ENCODE measurements at regions not wholly inside any gene's neighbourhood (a gene's known extent, or its start where the extent isn't known, plus 50 kb on each side); places are given as distances from the start of the nearest gene placed in this dataset.
"Not testable (repeated sequence)": the region's sequence is repeated elsewhere in the genome, so short reads cannot be mapped to it uniquely, and the experiment has no call there.

- Histone ChIP-seq H3K9me3 (ENCODE audit: control insufficient read depth in 3 of 3, low read length in 3 of 3) (no peaks in the 10 kb centered on the region), H3K27me3 (ENCODE audit: control insufficient read depth in 3 of 3, insufficient read depth in 3 of 3, low read length in 3 of 3) (no peaks in the 10 kb centered on the region), H3K4me3 (ENCODE audit: low read length in 3 of 3) (no peak overlapping the region), H3K27ac (ENCODE audit: low read depth, low read length) (no peak overlapping the region), H3K9ac (ENCODE audit: low read depth in 1 of 3, low read length in 3 of 3) (no peak overlapping the region), H3K36me3 (ENCODE audit: control insufficient read depth in 3 of 3, insufficient read depth in 3 of 3, low read length in 3 of 3) (no peaks in the 10 kb centered on the region), H3K4me1 (ENCODE audit: control insufficient read depth in 3 of 3, insufficient read depth in 3 of 3, low read length in 3 of 3) (peaks cover 12 to 29% (median 29%) of the 10 kb centered on the region in 3 donors)
Observed at GRCh38 chr1:182203191-182203875, 141.8 kb upstream of the ZNF648 start.

GRCh38 chr1:182201490-182201889, 140.0 kb upstream of the ZNF648 start:
- H3K36me3 ChIP-seq (ENCODE audit: control insufficient read depth in 3 of 3, insufficient read depth in 3 of 3, low read length in 3 of 3): not testable (repeated sequence)

GRCh38 chr1:182200025-182200812, 138.7 kb upstream of the ZNF648 start:
- H3K9ac ChIP-seq (ENCODE audit: low read depth in 1 of 3, low read length in 3 of 3): no peak overlapping the region
- H3K36me3 ChIP-seq (ENCODE audit: control insufficient read depth in 3 of 3, insufficient read depth in 3 of 3, low read length in 3 of 3): no peaks in the 10 kb centered on the region
- peaks cover 3 to 16% (median 8%) of the 10 kb centered on the region in 3 donors for H3K4me1 ChIP-seq (ENCODE audit: control insufficient read depth in 3 of 3, insufficient read depth in 3 of 3, low read length in 3 of 3)
- no peaks in the 10 kb centered on the region for H3K27me3 ChIP-seq (ENCODE audit: control insufficient read depth in 3 of 3, insufficient read depth in 3 of 3, low read length in 3 of 3)
- H3K9me3 ChIP-seq (ENCODE audit: control insufficient read depth in 3 of 3, low read length in 3 of 3): no peaks in the 10 kb centered on the region
- H3K27ac ChIP-seq (ENCODE audit: low read depth, low read length): no peak overlapping the region
- H3K4me3 ChIP-seq (ENCODE audit: low read length in 3 of 3): no peak overlapping the region

More at GRCh38 chr1:182201490-182201889, 140.0 kb upstream of the ZNF648 start:
- not testable (repeated sequence) for H3K27ac ChIP-seq (ENCODE audit: low read depth, low read length); H3K27me3 ChIP-seq (ENCODE audit: control insufficient read depth in 3 of 3, insufficient read depth in 3 of 3, low read length in 3 of 3); H3K9ac ChIP-seq (ENCODE audit: low read depth in 1 of 3, low read length in 3 of 3); H3K4me3 ChIP-seq (ENCODE audit: low read length in 3 of 3); H3K9me3 ChIP-seq (ENCODE audit: control insufficient read depth in 3 of 3, low read length in 3 of 3)
- peaks cover 14 to 27% (median 17%) of the 10 kb centered on the region in 3 donors for H3K4me1 ChIP-seq (ENCODE audit: control insufficient read depth in 3 of 3, insufficient read depth in 3 of 3, low read length in 3 of 3)

DNA sequence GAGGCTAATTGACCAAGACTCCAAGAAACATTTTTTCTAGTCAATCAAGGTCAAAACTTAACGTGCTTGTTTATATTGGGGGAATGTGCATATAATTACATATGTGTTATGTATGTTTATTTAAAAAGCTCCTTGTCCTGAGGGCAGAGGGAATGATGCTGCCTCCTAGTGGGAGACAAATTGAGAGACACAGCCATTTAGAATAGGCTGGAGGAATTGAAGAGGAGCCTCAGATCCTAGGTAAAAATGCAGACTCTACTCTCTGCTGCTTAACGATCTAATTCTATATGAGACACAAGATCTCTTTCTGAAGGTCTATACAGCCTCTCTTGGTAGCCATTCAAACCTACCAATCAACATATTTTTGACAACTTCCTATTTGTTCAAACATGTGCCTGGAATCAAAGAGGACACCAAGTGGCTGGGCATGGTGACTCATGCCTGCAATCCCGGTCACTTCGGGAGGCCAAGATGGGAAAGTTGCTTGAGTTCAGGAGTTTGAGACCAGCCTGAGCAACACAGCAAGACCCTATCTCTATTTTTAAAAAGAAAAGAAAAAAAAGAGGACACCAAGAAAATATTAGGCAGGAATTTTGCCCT, 136.6 kb upstream of the ZNF648 start:
- Histone ChIP-seq H3K36me3 (ENCODE audit: control insufficient read depth in 3 of 3, insufficient read depth in 3 of 3, low read length in 3 of 3) (no peaks in the 10 kb centered on the region), H3K9me3 (ENCODE audit: control insufficient read depth in 3 of 3, low read length in 3 of 3) (no peaks in the 10 kb centered on the region), H3K27ac (ENCODE audit: low read depth, low read length) (peak overlapping the region; percentile 17), H3K4me3 (ENCODE audit: low read length in 3 of 3) (no peak overlapping the region), H3K4me1 (ENCODE audit: control insufficient read depth in 3 of 3, insufficient read depth in 3 of 3, low read length in 3 of 3) (peaks cover 3 to 20% (median 8%) of the 10 kb centered on the region in 3 donors), H3K27me3 (ENCODE audit: control insufficient read depth in 3 of 3, insufficient read depth in 3 of 3, low read length in 3 of 3) (no peaks in the 10 kb centered on the region), H3K9ac (ENCODE audit: low read depth in 1 of 3, low read length in 3 of 3) (no peak overlapping the region)

DNA sequence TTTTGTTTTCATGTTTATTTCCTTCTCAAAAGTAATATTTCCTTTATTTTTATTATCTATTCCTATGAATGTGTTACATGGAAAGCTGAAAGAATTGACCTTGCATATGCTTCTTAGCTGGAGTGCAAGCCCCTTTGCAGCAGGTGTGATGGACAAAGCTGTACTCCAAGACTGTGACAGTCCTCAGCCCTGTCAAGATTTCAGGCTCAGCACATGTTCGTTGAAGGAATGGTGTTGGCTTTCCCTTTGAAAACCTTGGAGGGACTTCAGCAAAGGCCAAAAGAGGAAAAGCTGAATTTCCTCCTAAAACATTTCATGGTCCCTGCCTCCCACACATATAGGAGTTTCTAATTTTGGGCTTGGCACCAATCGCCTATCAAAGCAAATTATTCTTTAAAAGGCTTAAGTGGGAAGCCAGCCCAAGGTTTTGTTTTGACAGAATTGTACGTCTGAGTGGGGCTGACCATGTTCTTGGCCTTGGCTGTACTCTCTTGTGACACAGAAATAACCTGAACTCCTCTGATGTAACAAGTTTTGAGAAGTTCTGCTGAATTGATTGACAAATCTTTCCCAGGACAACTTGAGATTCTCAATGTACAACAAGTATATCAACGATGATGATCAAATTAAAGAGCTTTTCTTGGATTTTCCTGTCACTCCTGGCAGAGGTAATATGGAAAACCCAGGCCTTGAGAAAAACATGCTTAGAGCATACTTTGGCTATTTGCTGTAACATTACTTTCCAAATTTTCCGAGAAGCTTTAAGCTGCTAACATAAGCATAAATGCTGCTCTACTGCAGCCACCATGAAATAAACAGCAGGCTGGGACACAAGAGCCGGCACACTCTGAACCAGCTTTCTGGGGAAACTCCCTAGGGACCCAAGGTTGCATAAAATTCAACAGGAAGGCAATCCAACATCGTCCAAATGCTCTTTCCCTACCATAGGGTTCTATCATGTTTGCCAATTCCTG, 135.7 kb upstream of the ZNF648 start:
- no peaks in the 10 kb centered on the region for H3K9me3 ChIP-seq (ENCODE audit: control insufficient read depth in 3 of 3, low read length in 3 of 3)
- H3K27me3 ChIP-seq (ENCODE audit: control insufficient read depth in 3 of 3, insufficient read depth in 3 of 3, low read length in 3 of 3): no peaks in the 10 kb centered on the region
- H3K27ac ChIP-seq (ENCODE audit: low read depth, low read length): peak overlapping the region; percentile 17
- no peaks in the 10 kb centered on the region for H3K36me3 ChIP-seq (ENCODE audit: control insufficient read depth in 3 of 3, insufficient read depth in 3 of 3, low read length in 3 of 3)
- peaks cover 3 to 23% (median 8%) of the 10 kb centered on the region in 3 donors for H3K4me1 ChIP-seq (ENCODE audit: control insufficient read depth in 3 of 3, insufficient read depth in 3 of 3, low read length in 3 of 3)
- no peak overlapping the region for H3K4me3 ChIP-seq (ENCODE audit: low read length in 3 of 3)
- no peak overlapping the region for H3K9ac ChIP-seq (ENCODE audit: low read depth in 1 of 3, low read length in 3 of 3)

DNA sequence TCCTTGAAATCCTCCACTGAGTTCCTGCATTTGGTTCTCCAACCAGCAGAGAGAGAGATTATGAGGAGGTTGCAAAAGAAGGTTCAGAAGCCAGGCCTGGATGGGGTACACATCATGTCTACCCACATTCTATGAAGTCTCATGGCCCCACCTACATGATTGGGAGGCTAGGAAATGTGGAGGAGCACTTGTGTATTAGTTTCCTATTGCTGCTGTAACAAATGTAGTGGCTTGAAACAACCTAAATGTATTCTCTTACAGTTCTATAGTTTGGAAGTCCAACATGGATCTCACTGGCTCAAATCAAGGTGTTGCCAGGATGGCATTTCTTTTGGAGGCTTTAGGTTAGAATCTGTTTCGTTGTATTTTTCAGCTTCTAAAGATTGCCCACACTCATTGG, 134.2 kb upstream of the ZNF648 start:
- no peak overlapping the region for H3K27ac ChIP-seq (ENCODE audit: low read depth, low read length)

GRCh38 chr1:182193908-182194550, 132.5 kb upstream of the ZNF648 start:
- no peak overlapping the region for H3K4me3 ChIP-seq (ENCODE audit: low read length in 3 of 3)
- H3K27me3 ChIP-seq (ENCODE audit: control insufficient read depth in 3 of 3, insufficient read depth in 3 of 3, low read length in 3 of 3): no peaks in the 10 kb centered on the region
- no peaks in the 10 kb centered on the region for H3K9me3 ChIP-seq (ENCODE audit: control insufficient read depth in 3 of 3, low read length in 3 of 3)
- no peak overlapping the region for H3K27ac ChIP-seq (ENCODE audit: low read depth, low read length)
- H3K36me3 ChIP-seq (ENCODE audit: control insufficient read depth in 3 of 3, insufficient read depth in 3 of 3, low read length in 3 of 3): no peaks in the 10 kb centered on the region
- H3K9ac ChIP-seq (ENCODE audit: low read depth in 1 of 3, low read length in 3 of 3): no peak overlapping the region
- peaks cover 3 to 27% (median 13%) of the 10 kb centered on the region in 3 donors for H3K4me1 ChIP-seq (ENCODE audit: control insufficient read depth in 3 of 3, insufficient read depth in 3 of 3, low read length in 3 of 3)

More for the DNA sequence above, 134.2 kb upstream of the ZNF648 start:
- H3K4me1 ChIP-seq (ENCODE audit: control insufficient read depth in 3 of 3, insufficient read depth in 3 of 3, low read length in 3 of 3): peaks cover 3 to 27% (median 13%) of the 10 kb centered on the region in 3 donors
- H3K9me3 ChIP-seq (ENCODE audit: control insufficient read depth in 3 of 3, low read length in 3 of 3): no peaks in the 10 kb centered on the region
- no peaks in the 10 kb centered on the region for H3K27me3 ChIP-seq (ENCODE audit: control insufficient read depth in 3 of 3, insufficient read depth in 3 of 3, low read length in 3 of 3)
- no peaks in the 10 kb centered on the region for H3K36me3 ChIP-seq (ENCODE audit: control insufficient read depth in 3 of 3, insufficient read depth in 3 of 3, low read length in 3 of 3)
- no peak overlapping the region for H3K9ac ChIP-seq (ENCODE audit: low read depth in 1 of 3, low read length in 3 of 3)
- H3K4me3 ChIP-seq (ENCODE audit: low read length in 3 of 3): no peak overlapping the region

- no peak overlapping the region for H3K9ac ChIP-seq (ENCODE audit: low read depth in 1 of 3, low read length in 3 of 3)
- no peaks in the 10 kb centered on the region for H3K27me3 ChIP-seq (ENCODE audit: control insufficient read depth in 3 of 3, insufficient read depth in 3 of 3, low read length in 3 of 3)
- peaks cover 3 to 24% (median 13%) of the 10 kb centered on the region in 3 donors for H3K4me1 ChIP-seq (ENCODE audit: control insufficient read depth in 3 of 3, insufficient read depth in 3 of 3, low read length in 3 of 3)
- H3K36me3 ChIP-seq (ENCODE audit: control insufficient read depth in 3 of 3, insufficient read depth in 3 of 3, low read length in 3 of 3): no peaks in the 10 kb centered on the region
- H3K4me3 ChIP-seq (ENCODE audit: low read length in 3 of 3): no peak overlapping the region
- H3K27ac ChIP-seq (ENCODE audit: low read depth, low read length): no peak overlapping the region
- H3K9me3 ChIP-seq (ENCODE audit: control insufficient read depth in 3 of 3, low read length in 3 of 3): no peaks in the 10 kb centered on the region
Observed at GRCh38 chr1:182192966-182193365, 131.5 kb upstream of the ZNF648 start.

GRCh38 chr1:182192215-182192614, 130.7 kb upstream of the ZNF648 start:
- no peak overlapping the region for H3K4me3 ChIP-seq (ENCODE audit: low read length in 3 of 3)
- no peaks in the 10 kb centered on the region for H3K9me3 ChIP-seq (ENCODE audit: control insufficient read depth in 3 of 3, low read length in 3 of 3)
- no peak overlapping the region for H3K9ac ChIP-seq (ENCODE audit: low read depth in 1 of 3, low read length in 3 of 3)
- no peaks in the 10 kb centered on the region for H3K36me3 ChIP-seq (ENCODE audit: control insufficient read depth in 3 of 3, insufficient read depth in 3 of 3, low read length in 3 of 3)
- H3K4me1 ChIP-seq (ENCODE audit: control insufficient read depth in 3 of 3, insufficient read depth in 3 of 3, low read length in 3 of 3): peaks cover 0 to 17% (median 6%) of the 10 kb centered on the region in 3 donors
- H3K27me3 ChIP-seq (ENCODE audit: control insufficient read depth in 3 of 3, insufficient read depth in 3 of 3, low read length in 3 of 3): no peaks in the 10 kb centered on the region
- H3K27ac ChIP-seq (ENCODE audit: low read depth, low read length): no peak overlapping the region
